H9 (cell line): ENCODE measurements at regions not wholly inside any gene's neighbourhood (a gene's known extent, or its start where the extent isn't known, plus 50 kb on each side); places are given as distances from the start of the nearest gene placed in this dataset.
"Not testable (repeated sequence)": the region's sequence is repeated elsewhere in the genome, so short reads cannot be mapped to it uniquely, and the experiment has no call there.

Experiments
- DNase-seq: peaks from one replicate; pipeline ENCODE4 v3.0.0-alpha.2; 2017
- H2AFZ ChIP-seq: one replicate; pipeline ENCODE4 v1.6.1; 2013; ENCODE audit warnings: mild to moderate bottlenecking, low read length, control low read depth, moderate library complexity
- H2AK5ac ChIP-seq: 2 replicates; pipeline ENCODE4 v1.6.1; 2013; ENCODE audit warnings: low read length, control low read depth, mixed read lengths; ENCODE audit not compliant: insufficient read length
- H2BK120ac ChIP-seq: one replicate; pipeline ENCODE4 v1.6.1; 2013; ENCODE audit warnings: low read depth, mild to moderate bottlenecking, low read length, control low read depth, inconsistent platforms; ENCODE audit not compliant: poor library complexity, severe bottlenecking
- H2BK12ac ChIP-seq: 2 replicates; pipeline ENCODE4 v1.6.1; 2013; ENCODE audit warnings: low read length, control low read depth, mixed read lengths, low read depth; ENCODE audit not compliant: insufficient read length
- H2BK15ac ChIP-seq: 2 replicates; pipeline ENCODE4 v1.6.1; 2013; ENCODE audit warnings: low read depth, low read length, control low read depth
- H2BK20ac ChIP-seq: one replicate; pipeline ENCODE4 v1.6.1; 2013; ENCODE audit warnings: low read depth, mild to moderate bottlenecking, low read length, control low read depth, inconsistent platforms; ENCODE audit not compliant: poor library complexity, severe bottlenecking
- H2BK5ac ChIP-seq: 2 replicates; pipeline ENCODE4 v1.6.1; 2013; ENCODE audit warnings: low read length, control low read depth, mixed read lengths; ENCODE audit not compliant: insufficient read length
- H3K14ac ChIP-seq: 2 replicates; pipeline ENCODE4 v1.6.1; 2013; ENCODE audit warnings: low read length, control low read depth; ENCODE audit not compliant: insufficient read depth
- H3K18ac ChIP-seq: 2 replicates; pipeline ENCODE4 v1.6.1; 2013; ENCODE audit warnings: low read depth, mild to moderate bottlenecking, mixed read lengths, low read length, control low read depth; ENCODE audit not compliant: insufficient read length
- H3K23ac ChIP-seq: 2 replicates; pipeline ENCODE4 v1.6.1; 2013; ENCODE audit warnings: low read length, control low read depth, mixed read lengths, low read depth; ENCODE audit not compliant: insufficient read length
- H3K23me2 ChIP-seq: 2 replicates; pipeline ENCODE4 v1.6.1; 2013; ENCODE audit warnings: low read depth, mild to moderate bottlenecking, mixed read lengths, low read length, control low read depth; ENCODE audit not compliant: insufficient read length, poor library complexity, severe bottlenecking
- H3K27ac ChIP-seq: 2 replicates; pipeline ENCODE4 v1.5.1; 2013; ENCODE audit warnings: low read length, control low read depth, mixed read lengths, low read depth; ENCODE audit not compliant: insufficient read length
- H3K27me3 ChIP-seq: 2 replicates; pipeline ENCODE4 v1.6.1; 2013; ENCODE audit warnings: low read length, control low read depth, inconsistent platforms; ENCODE audit not compliant: insufficient read depth
- H3K4ac ChIP-seq: 2 replicates; pipeline ENCODE4 v1.6.1; 2013; ENCODE audit warnings: low read depth, mild to moderate bottlenecking, control low read depth, inconsistent platforms, low read length, moderate library complexity
- H3K4me1 ChIP-seq: 2 replicates; pipeline ENCODE4 v1.6.1; 2013; ENCODE audit warnings: low read length, control low read depth, inconsistent platforms; ENCODE audit not compliant: insufficient read depth
- H3K4me2 ChIP-seq: 2 replicates; pipeline ENCODE4 v1.6.1; 2013; ENCODE audit warnings: low read length, control low read depth, mixed read lengths; ENCODE audit not compliant: insufficient read length, insufficient read depth
- H3K56ac ChIP-seq: 2 replicates; pipeline ENCODE4 v1.6.1; 2013; ENCODE audit warnings: low read depth, mild to moderate bottlenecking, mixed read lengths, low read length, control low read depth; ENCODE audit not compliant: insufficient read length
- H3K79me1 ChIP-seq: 2 replicates; pipeline ENCODE4 v1.6.1; 2013; ENCODE audit warnings: low read depth, mild to moderate bottlenecking, moderate library complexity, low read length, control low read depth, inconsistent platforms; ENCODE audit not compliant: insufficient read depth, poor library complexity, severe bottlenecking
- H3K79me2 ChIP-seq: 2 replicates; pipeline ENCODE4 v1.6.1; 2013; ENCODE audit warnings: low read length, control low read depth, inconsistent platforms; ENCODE audit not compliant: insufficient read depth
- H3K9ac ChIP-seq: 2 replicates; pipeline ENCODE4 v1.6.1; 2013; ENCODE audit warnings: low read length, control low read depth, mixed read lengths; ENCODE audit not compliant: insufficient read length; ENCODE audit errors: extremely low read depth
- H3K9me3 ChIP-seq: one replicate; pipeline ENCODE4 v1.6.1; 2013; ENCODE audit warnings: low read depth, low read length, inconsistent platforms; ENCODE audit not compliant: control insufficient read depth
- H3T11ph ChIP-seq: one replicate; pipeline ENCODE4 v1.6.1; 2013; ENCODE audit warnings: mild to moderate bottlenecking, low read length, control low read depth, inconsistent platforms
- H4K20me1 ChIP-seq: one replicate; pipeline ENCODE4 v1.6.1; 2013; ENCODE audit not compliant: control insufficient read depth, insufficient read length, insufficient read depth
- H4K5ac ChIP-seq: 2 replicates; pipeline ENCODE4 v1.6.1; 2013; ENCODE audit warnings: low read depth, mild to moderate bottlenecking, mixed read lengths, low read length, control low read depth; ENCODE audit not compliant: insufficient read length
- H4K8ac ChIP-seq: replicated peaks from 2 replicates; pipeline ENCODE4 v1.6.1; 2013; ENCODE audit warnings: low read length, control low read depth, mixed read lengths, low read depth; ENCODE audit not compliant: insufficient read length
- H4K91ac ChIP-seq: 2 replicates; pipeline ENCODE4 v1.6.1; 2013; ENCODE audit warnings: low read depth, mild to moderate bottlenecking, moderate library complexity, mixed read lengths, low read length, control low read depth; ENCODE audit not compliant: insufficient read length
- H3K27ac Mint-ChIP-seq, 3 experiments: 2 replicates in 2 of 3; 3 replicates in 1 of 3; pipeline ENCODE4 v1.8.0; 2020 to 2021; ENCODE audit warnings: mixed read lengths in 3 of 3, mild to moderate bottlenecking in 1 of 3, moderate library complexity in 1 of 3
- H3K27me3 Mint-ChIP-seq: 2 replicates; pipeline ENCODE4 v1.8.0; 2021; ENCODE audit warnings: low read depth, mild to moderate bottlenecking, moderate library complexity, mixed read lengths
- H3K36me3 Mint-ChIP-seq, 3 experiments: 2 replicates in 2 of 3; 3 replicates in 1 of 3; pipeline ENCODE4 v1.8.0; 2020 to 2021; ENCODE audit warnings: low read depth in 3 of 3, mixed read lengths in 3 of 3; ENCODE audit not compliant: insufficient read depth in 1 of 3
- H3K4me1 Mint-ChIP-seq, 2 experiments: 2 replicates each; pipeline ENCODE4 v1.8.0; 2020; ENCODE audit warnings: mixed read lengths in 2 of 2
- H3K4me3 Mint-ChIP-seq, 2 experiments: 2 replicates in 1 of 2; 3 replicates in 1 of 2; pipeline ENCODE4 v1.8.0; 2020 to 2021; ENCODE audit warnings: mild to moderate bottlenecking in 2 of 2, mixed read lengths in 2 of 2, moderate library complexity in 1 of 2
- H3K9me3 Mint-ChIP-seq, 2 experiments: 2 replicates in 1 of 2; 3 replicates in 1 of 2; pipeline ENCODE4 v1.8.0; 2020; ENCODE audit warnings: mild to moderate bottlenecking in 2 of 2, mixed read lengths in 2 of 2, moderate library complexity in 1 of 2
- CTCF ChIP-seq: fragments of 200-600 bp; sonication (generic); conservative IDR thresholded peaks from 3 replicates; pipeline ENCODE4 v1.8.0; 2021; ENCODE audit warnings: antibody characterized with exemption, mild to moderate bottlenecking
- WGBS: extraction: QIAGEN DNeasy Blood & Tissue Kit; methylation state at CpG from one replicate; pipeline ENCODE4 v1.1.7; 2013; ENCODE audit warnings: missing lambda C conversion rate, low lambda C conversion rate, mixed read lengths; ENCODE audit not compliant: insufficient read length; ENCODE audit errors: extremely low coverage; 5-methylcytosine and 5-hydroxymethylcytosine counted together

- Mint-ChIP-seq H3K4me1 (no peaks in the 10 kb centered on the region), H3K36me3 (peaks cover 8 to 22% (median 15%) of the 10 kb centered on the region in 3 experiments; a peak in 6 of 7 replicates), H3K4me3 (no peak overlapping the region), H3K27ac (no peak overlapping the region), H3K9me3 (peaks cover 88 to 94% of the 10 kb centered on the region in 2 experiments), H3K27me3 (no peaks in the 10 kb centered on the region)
- TF ChIP-seq CTCF: no peak
- Histone ChIP-seq H3K4ac (no peak overlapping the region), H3T11ph (no peak overlapping the region), H3K56ac (no peak overlapping the region), H2BK12ac (no peak overlapping the region), H2AK5ac (no peak overlapping the region), H3K79me2 (no peaks in the 10 kb centered on the region), H2BK5ac (no peak overlapping the region), H2BK15ac (no peak overlapping the region), H3K4me2 (no peak overlapping the region), H3K23ac (no peak overlapping the region), H3K27ac (no peak overlapping the region), H2BK120ac (no peak overlapping the region), H3K4me1 (no peaks in the 10 kb centered on the region), H4K20me1 (no peaks in the 10 kb centered on the region), H3K9ac (no peak overlapping the region), H3K14ac (no peak overlapping the region), H2AFZ (no peak overlapping the region), H3K79me1 (no peaks in the 10 kb centered on the region), H3K27me3 (no peaks in the 10 kb centered on the region), H3K9me3 (peaks cover 62% of the 10 kb centered on the region), H3K23me2 (no peaks in the 10 kb centered on the region), H2BK20ac (no peak overlapping the region), H4K8ac (no peak overlapping the region), H4K91ac (no peak overlapping the region), H4K5ac (no peak overlapping the region), H3K18ac (no peak overlapping the region)
- no CpG with 5 or more reads among the region's 7 CpGs for WGBS
- DNase-seq: no peak
Measured at GRCh38 chr14:106642090-106642489, 1115.7 kb downstream of the TMEM121 start.

- H3K27me3 Mint-ChIP-seq: not testable (repeated sequence)
Measured at GRCh38 chr14:106642971-106643370, 1116.6 kb downstream of the TMEM121 start.

More at GRCh38 chr14:106642971-106643370, 1116.6 kb downstream of the TMEM121 start:
- H2BK5ac ChIP-seq, H3T11ph ChIP-seq, H4K5ac ChIP-seq, H3K79me1 ChIP-seq, H4K8ac ChIP-seq, H2BK15ac ChIP-seq, H3K27me3 ChIP-seq, H4K20me1 ChIP-seq, H3K27ac ChIP-seq, H4K91ac ChIP-seq, H3K4me2 ChIP-seq, H3K23ac ChIP-seq, H3K4me1 ChIP-seq, H3K4ac ChIP-seq, H2BK12ac ChIP-seq, DNase-seq, H3K9ac ChIP-seq, H2AFZ ChIP-seq, H3K56ac ChIP-seq, H3K18ac ChIP-seq, H3K4me3 Mint-ChIP-seq, H3K79me2 ChIP-seq, H3K27ac Mint-ChIP-seq, H3K4me1 Mint-ChIP-seq, H2AK5ac ChIP-seq, H2BK20ac ChIP-seq, H2BK120ac ChIP-seq, H3K14ac ChIP-seq, H3K23me2 ChIP-seq: not testable (repeated sequence)
- Mint-ChIP-seq H3K36me3 (peaks cover 7 to 19% (median 15%) of the 10 kb centered on the region in 3 experiments; a peak in 6 of 7 replicates), H3K9me3 (peaks cover 88 to 94% of the 10 kb centered on the region in 2 experiments)
- WGBS: no CpG with 5 or more reads among the region's 6 CpGs
- peaks cover 62% of the 10 kb centered on the region for H3K9me3 ChIP-seq
